Activated CD4-positive, alpha-beta T cell treated with anti-CD3 and anti-CD28 coated beads for 36 hours (primary cell): ENCODE measurements at regions not wholly inside any gene's neighbourhood (a gene's known extent, or its start where the extent isn't known, plus 50 kb on each side); places are given as distances from the start of the nearest gene placed in this dataset.

ENCODE experiments used
- ATAC-seq: fragments of 200-7000 bp; cut with Tn5 transposase; one replicate; pipeline ENCODE4 v1.10.0; 2021; ENCODE audit warnings: mild to moderate bottlenecking, moderate library complexity
- CTCF ChIA-PET: fragments of 350-600 bp; sonication (Branson Sonifier 250); formaldehyde crosslinking; loops from one replicate; lab custom pipeline; 2021; ENCODE audit warnings: antibody characterized with exemption; lab: Charles Lee
- POLR2A ChIA-PET: fragments of 350-600 bp; sonication (Branson Sonifier 250); formaldehyde crosslinking; loops from one replicate; lab custom pipeline; 2021; ENCODE audit warnings: antibody characterized with exemption, inconsistent platforms; lab: Charles Lee
- DNase-seq: peaks from one replicate; pipeline ENCODE4 v3.0.0-alpha.2; 2020
- H3K27ac Mint-ChIP-seq: one replicate; pipeline ENCODE4 v1.8.0; 2021; ENCODE audit warnings: mixed read lengths
- H3K27me3 Mint-ChIP-seq: one replicate; pipeline ENCODE4 v1.8.0; 2021; ENCODE audit warnings: mixed read lengths
- H3K36me3 Mint-ChIP-seq: one replicate; pipeline ENCODE4 v1.8.0; 2021; ENCODE audit warnings: low read depth, mixed read lengths
- H3K4me1 Mint-ChIP-seq: one replicate; pipeline ENCODE4 v1.8.0; 2021; ENCODE audit warnings: mixed read lengths
- H3K4me3 Mint-ChIP-seq: one replicate; pipeline ENCODE4 v1.8.0; 2021; ENCODE audit warnings: mild to moderate bottlenecking, moderate library complexity, mixed read lengths
- H3K9me3 Mint-ChIP-seq: one replicate; pipeline ENCODE4 v1.8.0; 2021; ENCODE audit warnings: low read depth, mixed read lengths
- intact Hi-C, 2 experiments: fragments of 100-400 bp; cut with DNase I in 1 of 2; cut with micrococcal nuclease in 1 of 2; formaldehyde crosslinking; loops; one replicate each; pipeline versions ENCODE4 v1.14.2 to v1.15.1; 2022 to 2024; cut with DNase I, micrococcal nuclease

DNA sequence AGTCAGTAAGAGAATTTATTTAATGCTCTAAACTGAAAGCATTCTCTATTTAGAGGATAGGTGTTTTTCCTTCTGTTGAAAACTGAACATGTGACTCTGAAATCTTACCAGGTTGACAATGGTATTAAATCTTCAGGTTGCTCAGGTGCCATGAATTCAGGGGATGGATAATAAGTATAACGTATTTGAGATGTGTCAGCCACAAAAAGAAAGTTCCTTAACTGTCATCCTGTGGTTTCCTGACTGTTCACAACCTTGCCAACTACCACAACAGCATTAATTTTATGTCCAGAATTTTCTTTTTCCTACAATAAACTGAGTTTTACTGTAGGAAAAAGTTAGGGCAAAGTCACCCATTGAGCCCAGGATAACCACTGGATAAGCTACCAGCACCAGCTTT, 243.3 kb upstream of the PSMD7 start:
- peaks cover 2% of the 10 kb centered on the region for H3K27me3 Mint-ChIP-seq
- POLR2A ChIA-PET, result no interaction called here
- H3K4me3 Mint-ChIP-seq, result no peak overlapping the region
- intact Hi-C loops, result no loop called here
- H3K4me1 Mint-ChIP-seq, result no peaks in the 10 kb centered on the region
- no peaks in the 10 kb centered on the region for H3K36me3 Mint-ChIP-seq
- CTCF ChIA-PET, result no interaction called here
- ATAC-seq (no peak), DNase-seq (no peak)
- no peak overlapping the region for H3K27ac Mint-ChIP-seq
- H3K9me3 Mint-ChIP-seq, result peaks cover 2% of the 10 kb centered on the region

DNA sequence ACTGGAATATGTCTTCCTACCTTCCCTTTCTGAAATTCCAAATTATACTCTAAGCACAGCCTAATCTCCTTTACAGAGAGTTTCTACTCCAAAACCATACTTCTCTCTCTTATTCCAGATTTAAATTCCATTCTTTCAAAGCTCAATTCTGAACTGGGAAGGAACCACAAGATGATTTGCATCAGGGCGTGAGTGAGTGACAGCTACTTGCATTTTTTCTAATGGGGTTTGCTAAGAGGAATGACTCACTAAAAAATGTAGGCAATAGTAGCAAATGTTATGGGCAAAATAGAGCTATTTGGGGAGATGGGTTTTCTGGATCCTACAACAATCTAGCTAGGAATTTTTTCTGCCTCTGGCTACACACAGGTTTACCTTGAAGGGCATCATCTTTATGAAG, 244.6 kb upstream of the PSMD7 start:
- Mint-ChIP-seq H3K36me3 (no peaks in the 10 kb centered on the region), H3K4me1 (no peaks in the 10 kb centered on the region), H3K9me3 (no peaks in the 10 kb centered on the region), H3K27me3 (peaks cover 2% of the 10 kb centered on the region), H3K4me3 (no peak overlapping the region), H3K27ac (no peak overlapping the region)
- POLR2A ChIA-PET, result no interaction called here
- no peak for DNase-seq
- intact Hi-C loops, result no loop called here
- CTCF ChIA-PET, result no interaction called here
- no peak for ATAC-seq

DNA sequence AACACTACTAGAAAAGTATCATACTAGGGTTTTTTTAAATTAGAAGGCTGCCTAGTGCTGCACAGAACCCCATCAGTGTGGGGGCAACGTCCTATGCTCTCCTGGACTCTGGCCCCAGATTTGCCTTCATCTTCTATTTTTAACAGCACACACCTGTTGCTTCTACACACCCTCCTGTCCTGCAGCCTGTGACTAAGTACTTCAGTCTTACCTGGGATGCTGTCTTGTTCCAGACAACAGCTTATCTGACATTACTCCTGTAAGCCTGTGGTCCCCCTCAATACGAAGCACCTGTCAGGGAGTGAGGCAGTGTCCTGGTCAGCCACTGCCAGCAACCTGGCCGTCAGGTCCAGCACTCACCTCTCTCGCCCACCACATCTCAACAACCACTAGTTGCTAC, 247.6 kb upstream of the PSMD7 start:
- ATAC-seq (no peak), DNase-seq (no peak)
- ChIA-PET CTCF (no interaction called here), POLR2A (no interaction called here)
- Mint-ChIP-seq H3K27me3 (peaks cover 2% of the 10 kb centered on the region), H3K4me3 (no peak overlapping the region), H3K27ac (no peak overlapping the region), H3K9me3 (no peaks in the 10 kb centered on the region), H3K4me1 (no peaks in the 10 kb centered on the region), H3K36me3 (no peaks in the 10 kb centered on the region)
- intact Hi-C loops, result no loop called here

DNA sequence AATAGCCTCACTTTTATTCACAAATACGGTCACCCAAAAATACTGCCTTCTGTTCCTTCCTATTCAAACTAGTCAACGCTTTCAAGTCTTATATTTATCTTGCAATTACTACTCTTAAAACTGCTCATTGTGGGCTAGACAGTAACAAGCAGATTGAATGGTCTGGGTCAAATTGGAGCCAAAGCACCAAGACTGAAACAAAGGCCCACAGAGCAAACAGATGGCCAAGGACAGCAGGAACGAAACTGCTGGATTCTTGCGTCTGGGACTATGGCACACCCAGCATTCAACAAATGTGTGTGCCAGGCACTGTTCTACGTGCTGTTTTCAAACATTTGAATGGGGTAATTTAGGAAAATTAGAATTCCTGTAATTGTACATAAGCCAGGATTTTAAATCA, 250.1 kb upstream of the PSMD7 start:
- H3K36me3 Mint-ChIP-seq, result no peaks in the 10 kb centered on the region
- H3K27ac Mint-ChIP-seq, result no peak overlapping the region
- ChIA-PET POLR2A (no interaction called here), CTCF (no interaction called here)
- H3K9me3 Mint-ChIP-seq, result no peaks in the 10 kb centered on the region
- H3K27me3 Mint-ChIP-seq, result no peaks in the 10 kb centered on the region
- no peak overlapping the region for H3K4me3 Mint-ChIP-seq
- intact Hi-C loops, result no loop called here
- DNase-seq (no peak), ATAC-seq (no peak)
- H3K4me1 Mint-ChIP-seq, result no peaks in the 10 kb centered on the region

DNA sequence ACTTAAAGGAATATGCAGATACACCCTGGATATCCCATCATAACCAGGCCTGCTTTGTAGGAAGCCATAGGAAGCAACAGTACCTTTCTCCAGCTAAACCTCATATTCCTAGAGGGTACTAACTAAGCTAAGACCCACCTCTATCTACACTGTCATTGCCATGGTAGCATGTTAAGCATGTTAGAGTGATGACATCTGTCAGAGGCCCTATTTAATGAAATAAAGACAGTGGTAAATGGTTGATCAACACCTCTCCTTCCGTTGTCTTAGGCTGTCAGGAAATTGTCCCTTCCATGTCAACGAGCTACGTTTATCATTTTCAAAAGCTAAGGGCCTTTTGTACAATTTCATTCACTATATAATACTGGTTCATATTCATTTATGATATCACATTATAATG, 251.1 kb upstream of the PSMD7 start:
- intact Hi-C loops, result no loop called here
- no peaks in the 10 kb centered on the region for H3K9me3 Mint-ChIP-seq
- no peak for ATAC-seq
- ChIA-PET CTCF (interaction anchor here (1.0 kb wide), 1 partner anchor 13 kb away, joined by 3 read pairs; no protein-coding TSS in a partner anchor), POLR2A (no interaction called here)
- no peak for DNase-seq
- H3K27ac Mint-ChIP-seq, result no peak overlapping the region
- no peak overlapping the region for H3K4me3 Mint-ChIP-seq
- no peaks in the 10 kb centered on the region for H3K27me3 Mint-ChIP-seq
- no peaks in the 10 kb centered on the region for H3K4me1 Mint-ChIP-seq
- H3K36me3 Mint-ChIP-seq, result no peaks in the 10 kb centered on the region

DNA sequence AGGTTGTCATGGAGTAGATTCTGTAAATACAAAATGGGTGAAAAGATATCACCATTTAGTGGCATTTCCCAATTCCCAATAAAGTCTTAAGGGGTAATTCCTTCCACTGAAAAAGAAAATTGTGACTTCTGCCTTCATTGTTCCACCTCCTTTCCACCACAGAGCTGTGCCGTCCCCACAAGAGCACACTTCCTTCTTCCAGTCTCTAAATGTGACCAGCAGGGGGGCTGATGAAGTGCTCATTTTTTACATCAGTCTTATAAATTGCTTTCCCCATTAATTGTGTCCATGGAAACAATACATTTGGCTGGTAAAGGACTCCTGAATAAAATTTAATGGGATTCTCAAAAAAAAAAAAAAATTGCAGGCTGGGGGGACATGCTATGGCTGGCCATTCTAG, 260.8 kb upstream of the PSMD7 start:
- H3K36me3 Mint-ChIP-seq, result no peaks in the 10 kb centered on the region
- no peak for ATAC-seq
- no peaks in the 10 kb centered on the region for H3K4me1 Mint-ChIP-seq
- H3K4me3 Mint-ChIP-seq, result no peak overlapping the region
- H3K9me3 Mint-ChIP-seq, result no peaks in the 10 kb centered on the region
- CTCF ChIA-PET, result interaction anchor here (1.4 kb wide), 1 partner anchor 10 kb away, joined by 5 read pairs; no protein-coding TSS in a partner anchor
- intact Hi-C loops, result no loop called here
- peaks cover 3% of the 10 kb centered on the region for H3K27me3 Mint-ChIP-seq
- POLR2A ChIA-PET, result no interaction called here
- DNase-seq, result no peak
- no peak overlapping the region for H3K27ac Mint-ChIP-seq

DNA sequence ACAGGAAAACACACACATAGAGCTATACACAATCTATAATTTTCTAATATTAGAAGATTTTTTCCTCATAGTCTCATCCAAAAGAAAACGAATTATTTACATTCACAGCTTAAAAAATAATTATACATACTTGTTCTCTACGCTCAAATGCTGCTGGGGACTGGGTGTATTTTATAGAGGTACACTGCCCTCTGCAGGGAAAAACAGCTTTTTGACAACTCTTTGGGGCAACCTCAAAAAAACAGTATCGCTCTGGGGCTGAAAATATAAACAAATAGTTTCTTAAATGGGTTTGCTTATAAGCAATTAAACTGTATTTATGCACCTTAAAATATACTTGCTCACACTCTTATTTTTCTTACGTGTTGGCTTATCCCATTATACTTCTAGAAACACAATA, 261.8 kb upstream of the PSMD7 start:
- peak; percentile 6 for DNase-seq
- no peak for ATAC-seq
- ChIA-PET POLR2A (no interaction called here), CTCF (interaction anchor here (0.6 to 1.4 kb wide), 3 partner anchors 9 to 1916 kb away, joined by 3 to 5 read pairs (median 3); no protein-coding TSS in a partner anchor)
- Mint-ChIP-seq H3K4me3 (no peak overlapping the region), H3K4me1 (no peaks in the 10 kb centered on the region), H3K27me3 (peaks cover 3% of the 10 kb centered on the region), H3K9me3 (no peaks in the 10 kb centered on the region), H3K27ac (no peak overlapping the region), H3K36me3 (no peaks in the 10 kb centered on the region)
- intact Hi-C loops, result no loop called here

DNA sequence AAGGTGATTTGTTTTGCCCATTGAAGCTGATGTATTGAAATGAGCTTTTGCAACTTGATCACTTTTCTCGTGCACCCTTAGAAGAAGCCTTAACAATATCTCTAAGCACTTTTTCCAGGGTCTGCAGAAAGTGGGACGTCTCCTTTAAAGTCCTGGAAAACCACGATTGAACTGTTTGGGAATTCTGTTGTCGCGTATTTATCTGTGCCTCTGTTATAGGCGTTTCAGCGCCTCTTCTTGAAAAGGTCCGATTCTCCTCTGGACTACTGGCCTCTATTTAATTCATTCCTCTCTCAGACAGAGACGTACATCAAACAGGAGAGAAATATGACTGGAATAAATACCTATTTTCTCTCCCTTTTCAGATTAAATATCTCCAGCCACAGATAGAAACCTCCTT, 262.4 kb upstream of the PSMD7 start:
- Mint-ChIP-seq H3K4me3 (no peak overlapping the region), H3K4me1 (no peaks in the 10 kb centered on the region), H3K36me3 (no peaks in the 10 kb centered on the region), H3K9me3 (no peaks in the 10 kb centered on the region), H3K27me3 (peaks cover 3% of the 10 kb centered on the region), H3K27ac (no peak overlapping the region)
- POLR2A ChIA-PET, result no interaction called here
- DNase-seq, result no peak
- intact Hi-C loops, result no loop called here
- CTCF ChIA-PET, result interaction anchor here (1.4 kb wide), 1 partner anchor 8 kb away, joined by 5 read pairs; no protein-coding TSS in a partner anchor
- ATAC-seq, result no peak

DNA sequence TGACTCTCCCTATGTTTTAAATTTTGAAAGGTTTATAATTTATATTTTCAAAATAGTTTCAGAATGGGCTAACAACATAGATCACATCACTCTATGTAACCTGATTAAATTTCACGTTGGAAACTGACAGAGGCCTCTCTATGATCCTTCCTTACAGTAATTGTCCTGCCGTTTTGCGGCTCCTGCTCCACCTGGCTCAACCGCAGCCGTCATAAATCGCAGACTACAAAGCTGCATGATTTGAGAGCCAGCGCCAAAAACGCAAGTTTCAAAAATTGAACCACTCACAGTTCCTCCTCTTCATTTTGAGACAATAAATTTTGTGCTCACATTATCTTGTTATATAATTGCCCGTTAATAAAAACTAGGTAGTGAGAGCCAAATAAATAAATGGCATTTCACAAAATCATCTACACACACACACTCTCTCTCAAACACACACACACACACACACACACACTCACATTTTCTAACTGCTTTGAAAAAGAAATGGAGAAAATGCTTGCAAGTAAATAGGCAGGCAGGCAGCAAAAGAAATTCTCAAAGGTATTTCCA, 263.1 kb upstream of the PSMD7 start:
- ATAC-seq (no peak), DNase-seq (no peak)
- Mint-ChIP-seq H3K9me3 (no peaks in the 10 kb centered on the region), H3K27me3 (peaks cover 3% of the 10 kb centered on the region), H3K4me1 (no peaks in the 10 kb centered on the region), H3K27ac (no peak overlapping the region), H3K4me3 (no peak overlapping the region), H3K36me3 (no peaks in the 10 kb centered on the region)
- intact Hi-C loops, result no loop called here
- CTCF ChIA-PET, result no interaction called here
- POLR2A ChIA-PET, result no interaction called here

DNA sequence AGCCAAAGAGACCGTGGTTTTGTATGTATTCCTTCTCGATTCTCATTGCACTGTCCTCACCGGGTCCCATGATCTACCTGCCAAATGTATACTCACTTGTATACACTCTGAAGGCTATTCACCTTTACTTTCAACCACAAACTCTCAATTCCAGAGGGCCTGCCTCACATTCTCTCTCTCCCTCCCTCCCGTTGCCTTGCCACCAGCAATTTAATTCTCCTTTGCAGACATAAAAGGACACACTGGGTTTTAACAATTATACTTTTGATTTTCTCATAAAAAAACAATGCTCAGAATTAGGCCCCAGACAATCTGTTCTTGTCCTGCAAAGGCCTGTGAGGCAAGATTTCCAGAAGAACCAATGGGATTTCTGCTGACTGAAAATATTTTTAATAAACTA, 265.1 kb upstream of the PSMD7 start:
- ChIA-PET POLR2A (no interaction called here), CTCF (interaction anchor here (1.4 kb wide), 1 partner anchor 14 kb away, joined by 3 read pairs; no protein-coding TSS in a partner anchor)
- H3K27me3 Mint-ChIP-seq, result peaks cover 4% of the 10 kb centered on the region
- intact Hi-C loops, result no loop called here
- H3K36me3 Mint-ChIP-seq, result no peaks in the 10 kb centered on the region
- H3K9me3 Mint-ChIP-seq, result no peaks in the 10 kb centered on the region
- no peaks in the 10 kb centered on the region for H3K4me1 Mint-ChIP-seq
- no peak overlapping the region for H3K4me3 Mint-ChIP-seq
- DNase-seq (no peak), ATAC-seq (no peak)
- H3K27ac Mint-ChIP-seq, result no peak overlapping the region

DNA sequence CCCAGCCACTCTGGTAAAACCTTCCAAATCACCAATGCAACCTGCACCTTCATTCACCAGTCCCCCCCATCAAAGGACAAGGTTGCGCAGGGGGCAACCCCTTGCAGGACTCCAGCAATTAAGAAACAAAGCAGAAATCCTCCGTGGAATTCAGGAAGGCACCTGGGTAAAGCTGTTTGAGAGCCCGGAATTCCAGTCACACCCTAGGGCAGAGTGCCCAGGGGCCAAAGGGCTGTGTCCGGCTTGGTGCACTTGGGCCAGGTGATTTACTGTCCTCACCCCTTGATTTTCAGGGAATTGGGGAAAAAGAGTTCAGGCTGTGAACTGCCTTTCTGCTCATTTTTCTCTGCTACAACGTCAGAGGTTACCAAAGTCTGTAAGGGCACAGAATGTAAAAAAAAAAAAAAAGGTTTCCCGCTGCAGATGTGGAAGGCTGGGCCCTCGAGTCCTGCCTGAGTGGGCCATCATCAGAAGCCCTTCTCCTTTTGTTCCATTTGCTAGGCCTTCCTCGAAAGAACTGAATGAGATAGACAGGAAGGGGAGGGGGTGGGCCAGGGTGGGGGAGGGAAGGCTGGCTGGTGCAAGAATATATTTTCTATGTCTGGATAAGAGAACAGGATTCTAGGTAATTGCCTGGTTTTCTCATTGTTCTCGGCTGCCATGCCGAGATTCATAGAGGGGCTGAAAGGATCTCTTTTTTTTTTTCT, 266.5 kb upstream of the PSMD7 start:
- H3K36me3 Mint-ChIP-seq, result no peaks in the 10 kb centered on the region
- peaks cover 7% of the 10 kb centered on the region for H3K27me3 Mint-ChIP-seq
- ATAC-seq (no peak), DNase-seq (no peak)
- no peaks in the 10 kb centered on the region for H3K4me1 Mint-ChIP-seq
- CTCF ChIA-PET, result no interaction called here
- no peak overlapping the region for H3K4me3 Mint-ChIP-seq
- POLR2A ChIA-PET, result no interaction called here
- H3K9me3 Mint-ChIP-seq, result no peaks in the 10 kb centered on the region
- intact Hi-C loops, result no loop called here
- no peak overlapping the region for H3K27ac Mint-ChIP-seq

DNA sequence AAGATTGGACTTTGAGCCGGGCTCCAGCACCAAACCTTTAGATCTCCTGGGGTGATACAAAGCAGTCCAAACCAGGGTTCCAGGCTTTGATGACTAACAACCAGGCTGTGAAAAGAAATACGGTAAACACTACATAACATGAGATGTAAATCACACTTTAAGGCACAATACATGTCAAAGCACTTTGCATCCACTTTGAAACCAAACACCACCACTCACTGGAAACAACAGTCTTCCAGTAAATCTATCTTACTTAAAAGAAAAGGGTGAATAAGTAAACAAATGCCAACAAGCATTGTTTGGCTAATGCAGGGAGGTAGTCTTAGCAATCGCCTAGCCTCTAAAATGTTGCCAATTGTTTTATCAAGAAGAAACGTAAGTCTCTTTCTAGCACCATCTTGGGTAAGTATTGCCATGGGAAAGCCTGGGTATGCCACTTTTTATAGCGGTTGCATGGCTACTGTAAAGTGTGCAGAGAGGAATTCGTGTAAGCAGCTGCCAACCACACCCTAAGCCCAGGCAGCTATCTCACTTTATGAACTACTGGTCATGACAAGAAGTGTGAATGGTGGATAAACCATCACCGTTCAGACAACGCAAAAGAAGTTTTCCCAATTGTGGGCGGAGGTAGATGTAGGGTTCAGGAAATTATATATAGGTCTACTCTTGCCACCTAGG, 267.4 kb upstream of the PSMD7 start:
- H3K27me3 Mint-ChIP-seq, result peaks cover 6% of the 10 kb centered on the region
- H3K9me3 Mint-ChIP-seq, result no peaks in the 10 kb centered on the region
- no peak for DNase-seq
- ChIA-PET CTCF (no interaction called here), POLR2A (interaction anchor here (0.5 kb wide), 1 partner anchor 8 kb away, joined by 3 read pairs; no protein-coding TSS in a partner anchor)
- no peaks in the 10 kb centered on the region for H3K4me1 Mint-ChIP-seq
- no peak overlapping the region for H3K27ac Mint-ChIP-seq
- H3K36me3 Mint-ChIP-seq, result no peaks in the 10 kb centered on the region
- no peak for ATAC-seq
- no peak overlapping the region for H3K4me3 Mint-ChIP-seq
- intact Hi-C loops, result no loop called here
